ENCODE measurements at regions not wholly inside any gene's neighbourhood (a gene's known extent, or its start where the extent isn't known, plus 50 kb on each side); places are given as distances from the start of the nearest gene placed in this dataset.
"Not testable (repeated sequence)": the region's sequence is repeated elsewhere in the genome, so short reads cannot be mapped to it uniquely, and the experiment has no call there.

- H3K4me1 Mint-ChIP-seq = no peaks in the 10 kb centered on the region
- H3K27ac Mint-ChIP-seq = no peak overlapping the region
- H3K27me3 Mint-ChIP-seq (ENCODE audit: low read depth in 3 of 3) = peaks cover 0 to 3% (median 0%) of the 10 kb centered on the region in 3 donors
- H3K9me3 Mint-ChIP-seq = peaks cover 19 to 65% (median 39%) of the 10 kb centered on the region in 6 donors
- H3K36me3 Mint-ChIP-seq = no peaks in the 10 kb centered on the region
- no peak for DNase-seq
- H3K4me3 Mint-ChIP-seq = no peak overlapping the region
Measured at GRCh38 chr7:54189330-54189729, 352.8 kb upstream of the VSTM2A start.

GRCh38 chr7:54201501-54201900 is 340.7 kb upstream of the VSTM2A start:
- Mint-ChIP-seq H3K36me3 (no peaks in the 10 kb centered on the region), H3K27ac (no peak overlapping the region), H3K27me3 (ENCODE audit: low read depth in 3 of 3) (no peaks in the 10 kb centered on the region), H3K4me1 (no peaks in the 10 kb centered on the region), H3K4me3 (no peak overlapping the region), H3K9me3 (peaks cover 4 to 29% (median 19%) of the 10 kb centered on the region in 6 donors)
- no peak for DNase-seq

- DNase-seq = no peak
Measured at GRCh38 chr7:54215424-54215823, 326.8 kb upstream of the VSTM2A start.

GRCh38 chr7:54226030-54226429 is 316.1 kb upstream of the VSTM2A start:
- H3K27me3 Mint-ChIP-seq (ENCODE audit: low read depth in 3 of 3); H3K27ac Mint-ChIP-seq; H3K4me1 Mint-ChIP-seq; H3K4me3 Mint-ChIP-seq; H3K9me3 Mint-ChIP-seq; DNase-seq; H3K36me3 Mint-ChIP-seq: not testable (repeated sequence)

More at GRCh38 chr7:54215424-54215823, 326.8 kb upstream of the VSTM2A start:
- Mint-ChIP-seq H3K27me3 (ENCODE audit: low read depth in 3 of 3) (peaks cover 0 to 2% (median 0%) of the 10 kb centered on the region in 3 donors), H3K4me1 (no peaks in the 10 kb centered on the region), H3K4me3 (no peak overlapping the region), H3K27ac (no peak overlapping the region), H3K9me3 (peaks cover 28 to 78% (median 63%) of the 10 kb centered on the region in 6 donors), H3K36me3 (peaks cover 0 to 7% (median 0%) of the 10 kb centered on the region in 3 donors)

DNA sequence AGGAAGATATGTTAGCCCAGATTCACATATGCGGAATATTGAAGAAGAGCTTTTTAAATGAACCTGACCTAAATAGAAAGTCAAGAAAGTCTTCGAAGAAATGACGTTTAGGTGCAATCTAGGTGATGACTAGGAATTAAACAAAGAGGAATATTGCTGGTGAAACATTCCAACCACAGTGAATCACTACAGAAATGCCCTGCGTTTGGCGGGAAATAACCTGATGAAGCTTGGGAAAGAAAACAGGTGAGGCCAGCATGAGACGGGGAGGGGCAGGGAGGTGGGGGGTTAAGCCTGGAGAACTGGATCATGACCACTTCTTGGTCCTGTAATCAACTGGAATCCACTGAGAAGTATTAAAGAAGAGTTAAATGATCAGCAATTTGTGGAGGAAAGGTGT is 299.4 kb upstream of the VSTM2A start:
- H3K27me3 Mint-ChIP-seq (ENCODE audit: low read depth in 3 of 3) = no peaks in the 10 kb centered on the region
- H3K36me3 Mint-ChIP-seq = peaks cover 0 to 3% (median 0%) of the 10 kb centered on the region in 3 donors
- peaks cover 13 to 65% (median 26%) of the 10 kb centered on the region in 6 donors for H3K9me3 Mint-ChIP-seq
- H3K27ac Mint-ChIP-seq = no peak overlapping the region
- H3K4me3 Mint-ChIP-seq = no peak overlapping the region
- no peak for DNase-seq
- no peaks in the 10 kb centered on the region for H3K4me1 Mint-ChIP-seq

- H3K9me3 Mint-ChIP-seq = peaks cover 15 to 51% (median 21%) of the 10 kb centered on the region in 6 donors
Measured at GRCh38 chr7:54245020-54245419, 297.2 kb upstream of the VSTM2A start.

GRCh38 chr7:54249686-54250085 is 292.5 kb upstream of the VSTM2A start:
- Mint-ChIP-seq H3K4me1 (no peaks in the 10 kb centered on the region), H3K27ac (no peak overlapping the region), H3K27me3 (ENCODE audit: low read depth in 3 of 3) (no peaks in the 10 kb centered on the region), H3K36me3 (peaks cover 0 to 3% (median 0%) of the 10 kb centered on the region in 3 donors), H3K9me3 (peaks cover 9 to 38% (median 22%) of the 10 kb centered on the region in 6 donors), H3K4me3 (no peak overlapping the region)
- DNase-seq = no peak

More at GRCh38 chr7:54245020-54245419, 297.2 kb upstream of the VSTM2A start:
- H3K27me3 Mint-ChIP-seq (ENCODE audit: low read depth in 3 of 3) = no peaks in the 10 kb centered on the region
- no peaks in the 10 kb centered on the region for H3K4me1 Mint-ChIP-seq
- peaks cover 0 to 3% (median 0%) of the 10 kb centered on the region in 3 donors for H3K36me3 Mint-ChIP-seq
- no peak overlapping the region for H3K4me3 Mint-ChIP-seq
- no peak for DNase-seq
- H3K27ac Mint-ChIP-seq = no peak overlapping the region

GRCh38 chr7:54252256-54253035 is 289.7 kb upstream of the VSTM2A start:
- peaks cover 5 to 29% (median 16%) of the 10 kb centered on the region in 6 donors for H3K9me3 Mint-ChIP-seq
- no peaks in the 10 kb centered on the region for H3K36me3 Mint-ChIP-seq
- H3K4me1 Mint-ChIP-seq = no peaks in the 10 kb centered on the region
- H3K27me3 Mint-ChIP-seq (ENCODE audit: low read depth in 3 of 3) = no peaks in the 10 kb centered on the region
- H3K27ac Mint-ChIP-seq = no peak overlapping the region
- DNase-seq = no peak
- H3K4me3 Mint-ChIP-seq = no peak overlapping the region

DNA sequence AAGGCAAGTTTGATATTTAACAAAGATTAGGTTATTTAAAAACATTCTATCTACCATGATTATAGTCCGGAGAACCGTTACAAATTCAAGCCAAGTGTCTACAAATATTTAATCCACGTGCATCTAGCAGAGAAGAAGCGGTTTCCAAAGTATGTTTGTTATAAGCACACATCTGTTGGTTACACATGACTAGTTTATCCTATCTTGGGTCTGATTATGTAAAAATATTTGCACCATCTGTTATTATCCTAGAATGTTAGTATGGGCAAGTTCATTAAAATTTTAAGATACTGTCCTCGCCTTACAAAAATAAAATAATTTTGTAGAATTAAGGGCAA is 289.2 kb upstream of the VSTM2A start:
- H3K9me3 Mint-ChIP-seq = peaks cover 6 to 35% (median 16%) of the 10 kb centered on the region in 6 donors
- H3K4me3 Mint-ChIP-seq = no peak overlapping the region
- H3K27me3 Mint-ChIP-seq (ENCODE audit: low read depth in 3 of 3) = no peaks in the 10 kb centered on the region
- DNase-seq = no peak
- no peak overlapping the region for H3K27ac Mint-ChIP-seq
- H3K4me1 Mint-ChIP-seq = no peaks in the 10 kb centered on the region
- H3K36me3 Mint-ChIP-seq = no peaks in the 10 kb centered on the region

DNA sequence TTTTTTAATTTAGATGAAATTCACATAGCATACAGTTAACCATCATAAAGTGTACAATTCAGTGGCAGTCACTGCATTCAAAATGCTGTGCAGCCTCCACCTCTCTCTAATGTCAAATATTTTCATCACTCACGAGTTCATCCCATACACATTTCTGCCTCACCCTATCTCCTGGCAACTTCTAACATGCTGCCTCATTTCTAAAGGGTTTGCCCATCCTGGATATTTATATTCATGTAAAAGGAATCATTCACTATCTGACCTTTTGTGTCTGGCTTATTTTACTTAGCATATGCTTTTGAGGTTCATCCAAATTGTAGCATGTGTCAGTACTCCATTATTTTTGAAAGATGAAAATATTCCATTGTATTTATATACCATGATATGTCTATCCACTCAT is 286.9 kb upstream of the VSTM2A start:
- Mint-ChIP-seq H3K4me3 (no peak overlapping the region), H3K36me3 (no peaks in the 10 kb centered on the region), H3K9me3 (peaks cover 8 to 37% (median 24%) of the 10 kb centered on the region in 6 donors), H3K4me1 (no peaks in the 10 kb centered on the region), H3K27ac (no peak overlapping the region), H3K27me3 (ENCODE audit: low read depth in 3 of 3) (no peaks in the 10 kb centered on the region)
- DNase-seq = no peak

DNA sequence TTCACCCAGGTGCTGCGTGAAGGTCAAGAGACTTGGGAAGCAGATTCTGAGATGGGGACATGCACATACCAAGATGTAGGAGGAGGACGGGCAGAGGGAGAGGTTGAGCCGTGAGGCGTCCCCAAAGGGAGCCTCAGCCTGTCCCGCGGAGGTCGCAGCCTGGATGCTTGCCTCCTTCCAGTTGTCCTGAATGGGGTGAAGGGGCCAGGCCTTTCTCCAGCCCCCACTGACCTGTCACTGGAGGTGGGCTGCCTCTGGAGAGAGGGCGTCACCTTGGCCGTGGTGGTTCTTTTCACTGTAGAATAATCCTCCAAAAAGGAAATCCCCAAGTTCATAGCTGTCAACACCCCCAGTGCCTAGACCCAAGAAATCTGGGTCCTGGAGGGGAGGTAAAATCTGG is 283.0 kb upstream of the VSTM2A start:
- Mint-ChIP-seq H3K9me3 (peaks cover 15 to 42% (median 28%) of the 10 kb centered on the region in 6 donors), H3K4me1 (no peaks in the 10 kb centered on the region), H3K36me3 (no peaks in the 10 kb centered on the region), H3K4me3 (no peak overlapping the region), H3K27ac (no peak overlapping the region), H3K27me3 (ENCODE audit: low read depth in 3 of 3) (peaks cover 0 to 1% (median 0%) of the 10 kb centered on the region in 3 donors)
- no peak for DNase-seq

DNA sequence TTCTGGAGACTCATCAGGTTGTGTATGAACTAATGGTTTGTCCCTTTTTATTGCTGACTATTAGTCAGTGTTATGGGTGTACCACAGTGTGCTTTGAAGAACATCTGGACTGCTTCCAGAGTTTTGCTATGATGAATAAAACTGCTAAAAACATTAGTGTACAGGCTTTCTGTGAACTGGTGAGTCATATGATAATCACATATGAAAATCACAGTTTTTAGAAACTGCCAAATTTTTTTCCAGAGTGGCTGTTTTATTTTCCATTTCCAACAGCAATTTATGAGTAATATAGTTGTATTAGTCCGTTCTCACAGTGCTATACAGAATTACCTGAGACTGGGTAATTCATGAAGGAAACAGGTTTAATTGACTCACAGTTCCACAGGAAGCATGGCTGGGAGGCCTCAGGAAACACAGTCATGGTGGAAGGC is 281.2 kb upstream of the VSTM2A start:
- peaks cover 16 to 53% (median 32%) of the 10 kb centered on the region in 6 donors for H3K9me3 Mint-ChIP-seq
- H3K27me3 Mint-ChIP-seq (ENCODE audit: low read depth in 3 of 3) = peaks cover 0 to 1% (median 0%) of the 10 kb centered on the region in 3 donors
- H3K4me3 Mint-ChIP-seq = no peak overlapping the region
- no peaks in the 10 kb centered on the region for H3K4me1 Mint-ChIP-seq
- H3K36me3 Mint-ChIP-seq = peaks cover 0 to 4% (median 0%) of the 10 kb centered on the region in 3 donors
- no peak for DNase-seq
- no peak overlapping the region for H3K27ac Mint-ChIP-seq

- Mint-ChIP-seq H3K27ac (no peak overlapping the region), H3K9me3 (peaks cover 16 to 67% (median 48%) of the 10 kb centered on the region in 6 donors), H3K36me3 (no peaks in the 10 kb centered on the region), H3K4me3 (no peak overlapping the region), H3K4me1 (no peaks in the 10 kb centered on the region), H3K27me3 (ENCODE audit: low read depth in 3 of 3) (peaks cover 0 to 2% (median 0%) of the 10 kb centered on the region in 3 donors)
- DNase-seq = no peak
Measured at GRCh38 chr7:54278847-54279246, 263.3 kb upstream of the VSTM2A start.

- DNase-seq = no peak
- Mint-ChIP-seq H3K9me3 (peaks cover 0 to 46% (median 35%) of the 10 kb centered on the region in 6 donors), H3K36me3 (peaks cover 0 to 3% (median 0%) of the 10 kb centered on the region in 3 donors), H3K27me3 (ENCODE audit: low read depth in 3 of 3) (peaks cover 0 to 8% (median 0%) of the 10 kb centered on the region in 3 donors), H3K27ac (no peak overlapping the region), H3K4me1 (no peaks in the 10 kb centered on the region), H3K4me3 (no peak overlapping the region)
Measured at GRCh38 chr7:54292171-54292925, 249.8 kb upstream of the VSTM2A start.

All from immature natural killer cell (primary cell).